ENCODE measurements at regions not wholly inside any gene's neighbourhood (a gene's known extent, or its start where the extent isn't known, plus 50 kb on each side); places are given as distances from the start of the nearest gene placed in this dataset.

GRCh38 chr5:135654761-135655467 lies 76.1 kb upstream of the CXCL14 start (continued):
- TF ChIP-seq BMI1 (IDR thresholded peaks at IDR 0.05; ENCODE audit: borderline replicate concordance) (no peak), SIN3A (IDR thresholded peaks at IDR 0.05; ENCODE audit: low read depth, low read length) (no peak), ZBED1 (IDR thresholded peaks at IDR 0.05; ENCODE audit: borderline replicate concordance) (no peak)

GRCh38 chr5:135651156-135651555 lies 72.4 kb upstream of the CXCL14 start:
- SMC1A ChIA-PET (ENCODE audit: uncharacterized antibody, unreplicated experiment): no interaction called here
- in situ Hi-C loops (cut with MboI): no loop called here
- CTCF ChIA-PET: no interaction called here
- no peak overlapping the region for H2AFZ ChIP-seq (ENCODE audit: control insufficient read depth, low read depth, low read length)
- FAIRE-seq (no peak), DNase-seq (ENCODE audit: low read depth, low spot score) (no peak), ATAC-seq (no peak)
- H3K79me2 ChIP-seq (ENCODE audit: control insufficient read depth, insufficient read depth, low read length): no peaks in the 10 kb centered on the region
- TF ChIP-seq, protein P1, sequence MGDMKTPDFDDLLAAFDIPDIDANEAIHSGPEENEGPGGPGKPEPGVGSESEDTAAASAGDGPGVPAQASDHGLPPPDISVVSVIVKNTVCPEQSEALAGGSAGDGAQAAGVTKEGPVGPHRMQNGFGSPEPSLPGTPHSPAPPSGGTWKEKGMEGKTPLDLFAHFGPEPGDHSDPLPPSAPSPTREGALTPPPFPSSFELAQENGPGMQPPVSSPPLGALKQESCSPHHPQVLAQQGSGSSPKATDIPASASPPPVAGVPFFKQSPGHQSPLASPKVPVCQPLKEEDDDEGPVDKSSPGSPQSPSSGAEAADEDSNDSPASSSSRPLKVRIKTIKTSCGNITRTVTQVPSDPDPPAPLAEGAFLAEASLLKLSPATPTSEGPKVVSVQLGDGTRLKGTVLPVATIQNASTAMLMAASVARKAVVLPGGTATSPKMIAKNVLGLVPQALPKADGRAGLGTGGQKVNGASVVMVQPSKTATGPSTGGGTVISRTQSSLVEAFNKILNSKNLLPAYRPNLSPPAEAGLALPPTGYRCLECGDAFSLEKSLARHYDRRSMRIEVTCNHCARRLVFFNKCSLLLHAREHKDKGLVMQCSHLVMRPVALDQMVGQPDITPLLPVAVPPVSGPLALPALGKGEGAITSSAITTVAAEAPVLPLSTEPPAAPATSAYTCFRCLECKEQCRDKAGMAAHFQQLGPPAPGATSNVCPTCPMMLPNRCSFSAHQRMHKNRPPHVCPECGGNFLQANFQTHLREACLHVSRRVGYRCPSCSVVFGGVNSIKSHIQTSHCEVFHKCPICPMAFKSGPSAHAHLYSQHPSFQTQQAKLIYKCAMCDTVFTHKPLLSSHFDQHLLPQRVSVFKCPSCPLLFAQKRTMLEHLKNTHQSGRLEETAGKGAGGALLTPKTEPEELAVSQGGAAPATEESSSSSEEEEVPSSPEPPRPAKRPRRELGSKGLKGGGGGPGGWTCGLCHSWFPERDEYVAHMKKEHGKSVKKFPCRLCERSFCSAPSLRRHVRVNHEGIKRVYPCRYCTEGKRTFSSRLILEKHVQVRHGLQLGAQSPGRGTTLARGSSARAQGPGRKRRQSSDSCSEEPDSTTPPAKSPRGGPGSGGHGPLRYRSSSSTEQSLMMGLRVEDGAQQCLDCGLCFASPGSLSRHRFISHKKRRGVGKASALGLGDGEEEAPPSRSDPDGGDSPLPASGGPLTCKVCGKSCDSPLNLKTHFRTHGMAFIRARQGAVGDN (IDR thresholded peaks at IDR 0.05): no peak
- TF ChIP-seq REST (IDR thresholded peaks at IDR 0.05; ENCODE audit: low read depth, low read length): no peak
- TF ChIP-seq NFYB (IDR thresholded peaks at IDR 0.05; ENCODE audit: insufficient read depth, low read depth, low read length): no peak
- TF ChIP-seq CBX3 (IDR thresholded peaks at IDR 0.05; ENCODE audit: borderline replicate concordance, low read depth): no peak
- no peak for TF ChIP-seq TBL1XR1 (IDR thresholded peaks at IDR 0.05; ENCODE audit: low read depth, low read length)
- TF ChIP-seq KLF5 (IDR thresholded peaks at IDR 0.05; ENCODE audit: partially characterized antibody): no peak
- TF ChIP-seq SMAD5 (IDR thresholded peaks at IDR 0.05; ENCODE audit: low read depth): no peak
- no peak for TF ChIP-seq CEBPB (IDR thresholded peaks at IDR 0.05; ENCODE audit: borderline replicate concordance in 1 of 2, low read depth in 2 of 2, low read length in 2 of 2)
- no peak for TF ChIP-seq MTA3 (IDR thresholded peaks at IDR 0.05; ENCODE audit: borderline replicate concordance, low read length)
- no peak for TF ChIP-seq CHD4 (IDR thresholded peaks at IDR 0.05)
- no peak for TF ChIP-seq NR2C2 (IDR thresholded peaks at IDR 0.05; ENCODE audit: borderline replicate concordance, control insufficient read depth, insufficient read length, low read depth)
- TF ChIP-seq JUNB (IDR thresholded peaks at IDR 0.05): no peak
- BruUV-seq (replicated peaks): no TSS peak
- no peaks in the 10 kb centered on the region; a peak in 1 of 4 replicates for H3K27me3 ChIP-seq (replicated peaks in 1 of 2; ENCODE audit: control insufficient read depth in 2 of 2, insufficient read depth in 2 of 2, low read length in 1 of 2)
- H3K4me1 ChIP-seq (ENCODE audit: control insufficient read depth, insufficient read depth, low read length): no peaks in the 10 kb centered on the region
- RAD21 ChIA-PET (ENCODE audit: unreplicated experiment): no interaction called here
- intact Hi-C loops (cut with micrococcal nuclease; ENCODE audit: unreplicated experiment): no loop called here
- H3K36me3 ChIP-seq (ENCODE audit: control insufficient read depth in 2 of 2, insufficient read depth in 2 of 2, low read length in 1 of 2): no peaks in the 10 kb centered on the region
- no peak overlapping the region for H3K9ac ChIP-seq (ENCODE audit: control insufficient read depth, insufficient read depth, low read length)
- H4K20me1 ChIP-seq (ENCODE audit: control insufficient read depth, insufficient read depth): no peaks in the 10 kb centered on the region
- no peaks in the 10 kb centered on the region for H3K9me3 ChIP-seq (replicated peaks; ENCODE audit: control insufficient read depth, insufficient read depth, low read length)
- H3K4me3 ChIP-seq: no peak overlapping the region
- no peak overlapping the region for H3K4me2 ChIP-seq (ENCODE audit: control insufficient read depth, insufficient read depth)
- POLR2A ChIA-PET: no interaction called here
- no peak overlapping the region for H3K27ac ChIP-seq (ENCODE audit: control insufficient read depth, insufficient read depth)

Measured in GM12878 (cell line).